ENCODE measurements at regions not wholly inside any gene's neighbourhood (a gene's known extent, or its start where the extent isn't known, plus 50 kb on each side); places are given as distances from the start of the nearest gene placed in this dataset.

- Histone ChIP-seq H3K4me3 (ENCODE audit: insufficient read depth, low read depth, low read length, poor library complexity, severe bottlenecking) (no peak overlapping the region), H3K27ac (ENCODE audit: insufficient read depth, low read length, poor library complexity, severe bottlenecking) (no peak overlapping the region), H3K9me3 (ENCODE audit: control insufficient read depth, low read length) (no peaks in the 10 kb centered on the region), H3K36me3 (ENCODE audit: control insufficient read depth, insufficient read depth, low read length) (no peaks in the 10 kb centered on the region), H3K4me1 (ENCODE audit: control insufficient read depth, insufficient read depth, low read length, poor library complexity, severe bottlenecking) (no peaks in the 10 kb centered on the region), H3K27me3 (replicated peaks; ENCODE audit: control insufficient read depth, insufficient read depth, low read length, poor library complexity, severe bottlenecking) (no peaks in the 10 kb centered on the region)
- DNase-seq = no peak
Measured at GRCh38 chr1:29500651-29501050, 264.3 kb downstream of the PTPRU start.

DNA sequence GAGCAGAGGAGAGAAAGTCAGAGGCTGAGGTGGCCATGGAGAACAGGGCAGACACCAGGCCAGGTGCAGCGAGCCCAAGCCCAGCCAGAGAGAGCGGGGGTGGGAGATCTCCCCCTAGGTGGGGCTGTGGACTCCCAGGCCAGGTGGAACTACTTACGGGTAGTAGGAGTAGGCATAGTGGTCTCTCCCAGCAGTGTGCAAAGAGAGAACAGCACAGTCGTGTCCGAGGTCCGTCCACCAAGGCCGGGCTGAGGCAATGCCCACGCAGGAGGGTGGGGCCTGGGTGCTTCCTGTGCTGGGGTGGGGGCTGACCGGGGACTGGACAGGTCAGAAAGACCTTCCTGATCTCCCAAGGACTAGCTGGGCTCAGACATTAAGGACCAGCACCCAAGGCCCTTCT, 263.7 kb downstream of the PTPRU start:
- no peaks in the 10 kb centered on the region for H3K9me3 ChIP-seq (ENCODE audit: control insufficient read depth, low read length)
- H3K27me3 ChIP-seq (replicated peaks; ENCODE audit: control insufficient read depth, insufficient read depth, low read length, poor library complexity, severe bottlenecking) = no peaks in the 10 kb centered on the region
- H3K4me3 ChIP-seq (ENCODE audit: insufficient read depth, low read depth, low read length, poor library complexity, severe bottlenecking) = no peak overlapping the region
- no peak for DNase-seq
- H3K36me3 ChIP-seq (ENCODE audit: control insufficient read depth, insufficient read depth, low read length) = no peaks in the 10 kb centered on the region
- no peak overlapping the region for H3K27ac ChIP-seq (ENCODE audit: insufficient read depth, low read length, poor library complexity, severe bottlenecking)
- no peaks in the 10 kb centered on the region for H3K4me1 ChIP-seq (ENCODE audit: control insufficient read depth, insufficient read depth, low read length, poor library complexity, severe bottlenecking)

DNA sequence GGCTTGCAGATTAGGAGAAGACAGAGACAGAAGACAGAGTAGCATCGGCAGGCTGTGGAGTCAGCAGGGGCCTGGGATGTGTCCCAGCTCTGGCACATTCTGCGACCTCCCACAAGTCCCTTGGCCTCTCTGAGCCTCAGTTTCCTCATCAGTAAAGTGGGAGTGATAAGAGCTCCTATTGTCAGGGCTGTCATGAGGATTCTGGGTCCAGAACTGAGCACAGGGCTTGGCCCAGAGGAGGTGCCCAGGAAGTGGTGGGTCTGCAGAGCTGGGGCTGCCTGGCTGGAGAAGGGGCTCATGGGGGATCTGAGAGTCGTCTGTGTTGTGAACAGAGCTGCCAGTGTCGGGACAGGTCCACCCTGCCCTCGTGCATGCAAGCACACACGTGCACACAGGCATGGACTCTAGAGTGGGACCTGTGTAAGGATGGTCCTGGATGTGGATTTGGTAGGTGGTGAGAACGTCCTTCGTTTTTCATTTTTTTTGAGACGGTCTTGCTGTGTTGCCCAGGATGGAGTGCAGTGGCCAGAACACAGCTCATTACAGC, 262.9 kb downstream of the PTPRU start:
- Histone ChIP-seq H3K4me1 (ENCODE audit: control insufficient read depth, insufficient read depth, low read length, poor library complexity, severe bottlenecking) (no peaks in the 10 kb centered on the region), H3K9me3 (ENCODE audit: control insufficient read depth, low read length) (no peaks in the 10 kb centered on the region), H3K4me3 (ENCODE audit: insufficient read depth, low read depth, low read length, poor library complexity, severe bottlenecking) (no peak overlapping the region), H3K27ac (ENCODE audit: insufficient read depth, low read length, poor library complexity, severe bottlenecking) (no peak overlapping the region), H3K36me3 (ENCODE audit: control insufficient read depth, insufficient read depth, low read length) (no peaks in the 10 kb centered on the region), H3K27me3 (replicated peaks; ENCODE audit: control insufficient read depth, insufficient read depth, low read length, poor library complexity, severe bottlenecking) (no peaks in the 10 kb centered on the region)
- no peak for DNase-seq

DNA sequence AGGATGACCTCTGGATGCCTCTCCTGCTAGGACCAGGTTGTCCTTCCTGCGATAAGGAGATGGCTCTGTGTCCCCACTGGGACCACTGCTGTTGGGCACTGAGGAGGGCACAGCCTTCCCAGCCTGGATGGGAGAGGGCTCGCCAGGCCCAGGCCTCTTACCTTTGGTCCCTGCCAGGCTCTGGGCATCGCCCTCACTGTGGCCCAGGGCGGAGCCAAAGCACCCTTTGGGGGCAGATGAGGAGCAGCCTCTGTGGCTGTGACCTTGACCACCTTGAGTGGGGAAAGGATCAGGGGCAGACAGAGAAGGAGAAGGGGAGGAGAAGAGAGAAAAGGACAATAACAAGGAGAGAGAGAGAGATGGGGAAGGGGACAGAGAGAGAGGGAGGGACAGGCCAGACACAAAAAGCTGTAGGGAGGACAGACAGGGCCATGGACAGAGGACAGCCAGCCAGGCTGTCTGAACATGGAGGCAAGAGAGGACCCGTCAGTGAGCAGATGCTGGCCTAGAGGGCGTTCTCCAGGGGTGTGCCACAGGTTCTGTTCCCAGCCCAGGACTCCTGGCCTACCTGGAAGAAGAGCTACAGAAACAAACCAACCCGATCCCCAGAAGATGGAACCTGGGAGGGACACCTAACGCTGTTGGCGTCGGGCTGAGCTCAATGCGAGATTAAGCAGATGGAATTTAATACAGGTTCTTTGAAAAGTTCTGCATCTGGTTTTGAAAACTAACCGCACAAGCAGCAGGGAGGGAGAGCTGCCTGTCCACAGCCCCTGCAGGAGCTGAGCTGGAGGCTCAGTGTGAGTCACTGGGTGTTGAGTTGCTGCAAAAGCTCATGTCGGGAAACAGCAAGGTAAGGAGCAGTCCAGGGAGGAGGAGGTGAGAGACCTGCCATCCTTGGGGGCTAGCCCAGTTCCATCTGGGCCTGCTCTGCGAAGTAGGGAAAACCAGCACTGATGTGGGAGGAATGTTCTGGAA, 262.1 kb downstream of the PTPRU start:
- no peaks in the 10 kb centered on the region for H3K27me3 ChIP-seq (replicated peaks; ENCODE audit: control insufficient read depth, insufficient read depth, low read length, poor library complexity, severe bottlenecking)
- DNase-seq = no peak
- no peak overlapping the region for H3K4me3 ChIP-seq (ENCODE audit: insufficient read depth, low read depth, low read length, poor library complexity, severe bottlenecking)
- no peaks in the 10 kb centered on the region for H3K4me1 ChIP-seq (ENCODE audit: control insufficient read depth, insufficient read depth, low read length, poor library complexity, severe bottlenecking)
- no peaks in the 10 kb centered on the region for H3K36me3 ChIP-seq (ENCODE audit: control insufficient read depth, insufficient read depth, low read length)
- no peak overlapping the region for H3K27ac ChIP-seq (ENCODE audit: insufficient read depth, low read length, poor library complexity, severe bottlenecking)
- no peaks in the 10 kb centered on the region for H3K9me3 ChIP-seq (ENCODE audit: control insufficient read depth, low read length)

DNA sequence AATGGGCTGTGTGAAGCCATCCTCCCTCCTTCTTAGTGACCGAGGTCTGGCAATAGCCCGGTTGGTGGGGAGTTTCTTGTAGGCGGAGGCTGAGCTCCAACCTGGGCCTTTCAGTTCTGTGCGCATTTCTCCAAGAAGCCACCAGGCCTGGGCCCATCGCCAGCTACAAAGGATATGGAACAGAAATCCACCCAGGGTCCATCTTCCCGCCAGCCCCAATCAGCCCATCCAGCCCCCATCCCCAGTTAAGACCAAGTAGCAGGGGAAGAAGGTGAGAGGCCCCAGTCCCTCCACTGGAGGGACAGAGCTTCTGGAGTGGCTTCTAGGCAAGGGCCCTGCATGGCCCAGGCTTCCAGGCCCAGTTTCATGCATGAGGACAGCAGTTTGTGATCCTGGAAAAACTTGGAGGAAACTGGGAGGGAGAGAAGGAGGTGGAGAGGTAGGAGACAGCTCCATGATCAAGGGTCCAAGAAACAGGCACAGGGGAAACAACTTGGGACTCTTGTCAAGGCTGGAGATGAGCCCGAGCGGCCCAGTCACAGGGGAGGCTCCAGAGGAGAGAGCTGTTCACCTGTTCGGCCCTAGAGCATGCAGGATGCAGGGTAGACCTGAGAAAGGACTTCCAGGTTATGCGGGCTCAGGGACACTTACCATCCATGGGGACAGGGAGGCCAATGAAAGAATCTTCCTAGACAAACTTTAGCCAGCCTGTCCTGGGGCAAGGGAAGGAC, 261.2 kb downstream of the PTPRU start:
- Histone ChIP-seq H3K27me3 (replicated peaks; ENCODE audit: control insufficient read depth, insufficient read depth, low read length, poor library complexity, severe bottlenecking) (no peaks in the 10 kb centered on the region), H3K4me3 (ENCODE audit: insufficient read depth, low read depth, low read length, poor library complexity, severe bottlenecking) (no peak overlapping the region), H3K27ac (ENCODE audit: insufficient read depth, low read length, poor library complexity, severe bottlenecking) (no peak overlapping the region), H3K36me3 (ENCODE audit: control insufficient read depth, insufficient read depth, low read length) (no peaks in the 10 kb centered on the region), H3K4me1 (ENCODE audit: control insufficient read depth, insufficient read depth, low read length, poor library complexity, severe bottlenecking) (no peaks in the 10 kb centered on the region), H3K9me3 (ENCODE audit: control insufficient read depth, low read length) (no peaks in the 10 kb centered on the region)
- no peak for DNase-seq

DNA sequence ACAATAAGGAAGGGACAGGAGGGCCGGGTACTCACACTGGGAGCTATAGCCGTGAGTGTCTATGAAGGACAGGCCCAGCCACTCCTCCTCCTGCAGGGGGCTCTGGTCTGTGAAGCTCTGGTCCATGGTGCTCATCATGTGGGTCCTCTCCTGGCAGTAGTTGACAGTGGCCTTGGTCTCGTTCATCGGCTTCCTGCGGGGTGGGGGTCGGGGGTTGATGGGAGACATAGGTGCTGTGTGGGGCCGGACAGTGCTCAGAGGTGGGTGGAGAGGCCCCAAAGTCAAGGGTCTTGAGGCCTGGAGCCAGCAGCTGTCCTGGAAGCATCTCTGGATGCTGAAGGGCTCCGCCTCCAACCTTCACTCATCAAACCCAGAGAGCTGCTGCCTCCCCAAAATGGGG, 260.4 kb downstream of the PTPRU start:
- Histone ChIP-seq H3K27ac (ENCODE audit: insufficient read depth, low read length, poor library complexity, severe bottlenecking) (no peak overlapping the region), H3K4me1 (ENCODE audit: control insufficient read depth, insufficient read depth, low read length, poor library complexity, severe bottlenecking) (no peaks in the 10 kb centered on the region), H3K9me3 (ENCODE audit: control insufficient read depth, low read length) (no peaks in the 10 kb centered on the region), H3K36me3 (ENCODE audit: control insufficient read depth, insufficient read depth, low read length) (no peaks in the 10 kb centered on the region), H3K27me3 (replicated peaks; ENCODE audit: control insufficient read depth, insufficient read depth, low read length, poor library complexity, severe bottlenecking) (no peaks in the 10 kb centered on the region), H3K4me3 (ENCODE audit: insufficient read depth, low read depth, low read length, poor library complexity, severe bottlenecking) (no peak overlapping the region)
- no peak for DNase-seq

DNA sequence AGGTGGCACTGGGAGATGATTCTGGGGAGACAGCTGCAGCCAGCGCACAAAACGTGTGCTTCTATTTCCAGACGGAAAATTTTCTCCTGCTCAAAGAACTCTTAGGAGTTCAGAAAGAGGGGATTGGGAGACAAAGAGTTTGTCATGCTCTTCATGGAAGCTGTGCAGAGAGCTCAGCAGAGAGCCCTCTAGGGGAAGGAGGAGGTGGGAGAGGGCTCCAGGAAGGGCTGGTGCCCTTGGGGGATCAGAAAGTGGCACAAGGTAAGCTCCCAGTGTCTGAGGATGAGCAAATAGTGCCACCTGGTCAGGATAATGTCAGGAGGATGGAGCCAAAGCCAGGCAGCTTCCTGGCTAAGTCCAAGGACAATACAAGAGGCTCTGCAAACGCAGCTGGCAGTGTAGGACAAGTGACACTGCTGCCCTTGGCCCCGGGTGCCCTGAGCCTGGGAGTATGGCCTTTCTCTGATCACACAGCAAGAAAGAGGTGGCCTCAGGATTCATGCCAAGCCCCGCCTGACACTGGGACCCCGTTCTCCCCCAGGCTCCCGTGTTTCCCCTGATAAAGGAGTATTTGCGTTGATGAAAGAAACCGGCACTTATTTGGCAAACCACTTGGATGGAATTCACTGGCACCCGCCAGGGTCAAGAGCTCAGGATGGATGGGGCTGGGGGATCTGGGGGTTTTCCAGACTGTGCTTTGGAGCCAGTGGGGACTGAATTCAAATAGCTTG, 254.0 kb downstream of the PTPRU start:
- no peaks in the 10 kb centered on the region for H3K36me3 ChIP-seq (ENCODE audit: control insufficient read depth, insufficient read depth, low read length)
- no peak for DNase-seq
- H3K9me3 ChIP-seq (ENCODE audit: control insufficient read depth, low read length) = no peaks in the 10 kb centered on the region
- no peak overlapping the region for H3K4me3 ChIP-seq (ENCODE audit: insufficient read depth, low read depth, low read length, poor library complexity, severe bottlenecking)
- H3K27ac ChIP-seq (ENCODE audit: insufficient read depth, low read length, poor library complexity, severe bottlenecking) = no peak overlapping the region
- no peaks in the 10 kb centered on the region for H3K4me1 ChIP-seq (ENCODE audit: control insufficient read depth, insufficient read depth, low read length, poor library complexity, severe bottlenecking)
- no peaks in the 10 kb centered on the region for H3K27me3 ChIP-seq (replicated peaks; ENCODE audit: control insufficient read depth, insufficient read depth, low read length, poor library complexity, severe bottlenecking)

- DNase-seq = no peak
- H3K27ac ChIP-seq (ENCODE audit: insufficient read depth, low read length, poor library complexity, severe bottlenecking) = no peak overlapping the region
- H3K36me3 ChIP-seq (ENCODE audit: control insufficient read depth, insufficient read depth, low read length) = no peaks in the 10 kb centered on the region
- no peak overlapping the region for H3K4me3 ChIP-seq (ENCODE audit: insufficient read depth, low read depth, low read length, poor library complexity, severe bottlenecking)
- no peaks in the 10 kb centered on the region for H3K4me1 ChIP-seq (ENCODE audit: control insufficient read depth, insufficient read depth, low read length, poor library complexity, severe bottlenecking)
- H3K27me3 ChIP-seq (replicated peaks; ENCODE audit: control insufficient read depth, insufficient read depth, low read length, poor library complexity, severe bottlenecking) = no peaks in the 10 kb centered on the region
- no peaks in the 10 kb centered on the region for H3K9me3 ChIP-seq (ENCODE audit: control insufficient read depth, low read length)
Measured at GRCh38 chr1:29489471-29489870, 253.1 kb downstream of the PTPRU start.

DNA sequence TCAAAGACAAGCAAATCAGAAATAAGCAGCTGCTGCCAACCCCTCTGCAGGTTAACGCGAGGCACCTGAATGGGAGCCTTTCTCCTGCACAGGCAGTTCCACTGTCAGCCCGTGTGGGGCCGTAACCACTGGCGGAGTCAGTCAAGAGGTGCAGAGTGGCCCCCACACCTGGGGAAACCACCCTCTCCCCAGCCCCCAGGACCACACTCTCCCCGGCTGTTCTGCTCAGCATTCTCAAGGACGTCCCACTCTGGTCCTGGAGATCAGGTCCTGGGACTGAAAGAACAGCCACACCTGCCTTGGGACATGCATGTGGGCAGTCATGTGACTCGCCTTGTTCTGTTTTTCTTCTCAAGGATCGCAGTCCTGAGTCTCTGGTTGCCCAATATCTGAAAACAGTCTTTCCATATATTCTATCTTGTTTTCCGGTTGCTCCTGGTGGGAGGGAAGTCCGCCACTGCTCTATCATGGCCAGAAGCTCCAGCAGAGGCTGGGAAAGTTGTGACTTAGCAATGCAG, 252.5 kb downstream of the PTPRU start:
- Histone ChIP-seq H3K36me3 (ENCODE audit: control insufficient read depth, insufficient read depth, low read length) (no peaks in the 10 kb centered on the region), H3K4me3 (ENCODE audit: insufficient read depth, low read depth, low read length, poor library complexity, severe bottlenecking) (no peak overlapping the region), H3K27me3 (replicated peaks; ENCODE audit: control insufficient read depth, insufficient read depth, low read length, poor library complexity, severe bottlenecking) (no peaks in the 10 kb centered on the region), H3K27ac (ENCODE audit: insufficient read depth, low read length, poor library complexity, severe bottlenecking) (no peak overlapping the region), H3K4me1 (ENCODE audit: control insufficient read depth, insufficient read depth, low read length, poor library complexity, severe bottlenecking) (no peaks in the 10 kb centered on the region), H3K9me3 (ENCODE audit: control insufficient read depth, low read length) (no peaks in the 10 kb centered on the region)
- DNase-seq = no peak
